ENCODE measurements at regions not wholly inside any gene's neighbourhood (a gene's known extent, or its start where the extent isn't known, plus 50 kb on each side); places are given as distances from the start of the nearest gene placed in this dataset.
"Not testable (repeated sequence)": the region's sequence is repeated elsewhere in the genome, so short reads cannot be mapped to it uniquely, and the experiment has no call there.

- no peak for DNase-seq
These were observed 737.9 kb upstream of the SALL3 start for GRCh38 chr18:78241535-78242253.

- no peak for DNase-seq
These were observed 737.4 kb upstream of the SALL3 start for GRCh38 chr18:78242254-78242643.

- DNase-seq, result no peak
These were observed 736.8 kb upstream of the SALL3 start for GRCh38 chr18:78242806-78243205.

- DNase-seq, result no peak
These were observed 734.8 kb upstream of the SALL3 start for GRCh38 chr18:78244779-78245178.

DNA sequence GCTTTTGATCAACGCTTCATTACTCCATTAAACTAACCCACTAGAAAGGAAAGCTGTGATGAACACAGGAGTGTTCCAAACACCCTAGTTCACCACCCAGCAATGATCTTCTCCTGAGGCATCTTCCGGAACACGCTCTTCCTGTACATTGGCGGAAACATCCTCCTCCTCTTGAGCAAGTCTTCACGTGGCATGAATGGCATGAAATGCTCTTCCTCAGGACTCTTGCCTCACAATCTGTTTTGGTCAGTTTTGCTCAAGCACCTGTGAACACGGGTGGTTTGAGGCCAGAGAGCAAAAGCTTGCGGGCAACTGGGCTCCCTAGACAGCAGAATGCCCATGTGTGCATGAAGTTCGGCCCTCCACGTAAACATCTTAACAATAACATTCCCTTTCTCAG lies 734.2 kb upstream of the SALL3 start:
- no peak for DNase-seq

- no peak for DNase-seq
These were observed 733.6 kb upstream of the SALL3 start for GRCh38 chr18:78246050-78246449.

DNA sequence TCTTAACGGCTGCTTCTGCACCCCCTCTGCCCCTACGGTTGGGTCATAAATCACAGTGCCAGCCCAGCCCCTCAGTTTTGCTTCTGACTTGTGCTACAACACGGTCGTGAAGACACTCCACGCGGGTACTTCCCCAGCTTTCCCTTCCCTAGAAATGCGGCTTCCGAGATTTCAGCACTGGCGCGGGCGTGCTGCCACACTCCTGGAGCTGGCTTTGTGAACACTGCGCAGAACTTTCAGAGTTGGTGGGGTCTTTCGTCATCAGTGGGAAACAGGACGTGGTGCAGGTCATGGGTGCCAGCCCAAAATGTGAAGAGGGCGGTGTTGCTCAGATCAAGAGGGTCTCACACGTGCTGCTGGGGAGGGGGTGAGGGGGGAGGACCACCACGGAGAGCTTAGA lies 733.0 kb upstream of the SALL3 start:
- DNase-seq, result no peak

DNA sequence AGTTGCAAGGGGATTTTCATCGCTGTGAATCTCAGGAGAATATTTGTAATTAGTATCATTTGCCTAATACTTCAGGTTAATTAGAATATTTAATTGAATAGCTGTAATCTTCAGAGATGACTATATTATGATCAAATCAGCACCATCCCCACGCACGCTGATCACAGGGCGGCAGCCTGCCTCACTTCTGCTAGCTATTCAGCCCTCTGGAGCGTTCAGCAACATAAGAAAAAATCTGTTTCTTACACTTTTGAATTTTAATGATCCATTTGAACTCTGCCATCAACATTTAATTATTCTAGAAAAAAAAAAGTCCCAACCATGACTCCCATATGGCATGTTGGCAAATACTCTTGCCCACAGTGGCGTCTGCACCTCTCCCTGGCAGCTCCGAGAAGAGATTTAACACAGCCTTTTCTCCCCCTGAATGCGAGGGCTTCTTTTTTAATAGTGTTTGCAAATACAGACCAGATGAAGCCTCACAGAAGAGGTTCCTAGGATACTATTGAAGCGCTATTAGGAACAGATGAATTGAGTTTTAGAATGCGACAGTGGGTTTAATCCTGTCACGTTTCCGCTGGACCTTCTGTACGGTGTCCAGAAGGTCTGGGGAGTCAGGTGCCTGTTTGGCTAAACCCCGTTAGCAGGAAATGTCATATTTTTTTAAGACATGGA lies 731.9 kb upstream of the SALL3 start:
- DNase-seq, result no peak

DNA sequence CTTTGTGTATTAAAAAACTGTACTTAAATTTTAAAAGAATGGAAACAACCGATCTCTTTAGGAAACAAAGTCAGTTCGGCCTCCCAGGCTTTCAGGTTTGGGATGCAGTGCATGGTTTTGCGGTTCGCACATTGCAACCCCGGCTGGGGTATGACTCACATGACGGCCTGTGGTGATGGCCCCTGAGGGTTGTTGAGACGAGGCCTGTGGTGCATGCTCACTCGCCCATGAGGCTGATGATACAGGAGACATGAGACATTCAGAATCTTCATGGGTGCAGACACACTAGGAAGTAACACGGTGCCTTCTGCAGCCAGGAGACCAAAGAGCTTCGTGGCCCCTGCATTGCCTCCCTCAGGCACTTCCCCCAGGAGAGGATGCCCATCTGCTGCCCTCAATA lies 724.6 kb upstream of the SALL3 start:
- no peak for DNase-seq

GRCh38 chr18:78268226-78268988 lies 711.2 kb upstream of the SALL3 start:
- no peak for DNase-seq

- DNase-seq, result no peak
These were observed 707.8 kb upstream of the SALL3 start for GRCh38 chr18:78271790-78272189.

DNA sequence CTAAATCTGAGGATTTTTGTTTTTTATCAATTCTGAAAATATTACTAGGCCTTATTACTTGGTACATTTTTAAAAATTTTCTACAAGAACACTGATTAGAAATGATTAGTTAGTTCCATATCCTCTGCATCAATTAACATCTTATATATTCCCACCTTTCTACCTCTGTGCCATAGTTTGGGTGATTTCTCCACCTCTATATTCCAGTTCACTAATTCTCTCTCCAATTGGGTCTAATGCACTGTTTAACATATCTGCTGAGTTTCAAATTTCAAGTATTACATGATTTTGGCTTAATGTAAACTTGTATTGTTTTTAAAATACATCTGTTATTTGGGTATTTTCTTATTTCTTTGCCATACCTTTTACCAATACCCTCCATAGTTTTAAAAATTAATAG lies 705.7 kb upstream of the SALL3 start:
- DNase-seq, result no peak

- not testable (repeated sequence) for DNase-seq
These were observed 696.2 kb upstream of the SALL3 start for GRCh38 chr18:78283425-78283824.

DNA sequence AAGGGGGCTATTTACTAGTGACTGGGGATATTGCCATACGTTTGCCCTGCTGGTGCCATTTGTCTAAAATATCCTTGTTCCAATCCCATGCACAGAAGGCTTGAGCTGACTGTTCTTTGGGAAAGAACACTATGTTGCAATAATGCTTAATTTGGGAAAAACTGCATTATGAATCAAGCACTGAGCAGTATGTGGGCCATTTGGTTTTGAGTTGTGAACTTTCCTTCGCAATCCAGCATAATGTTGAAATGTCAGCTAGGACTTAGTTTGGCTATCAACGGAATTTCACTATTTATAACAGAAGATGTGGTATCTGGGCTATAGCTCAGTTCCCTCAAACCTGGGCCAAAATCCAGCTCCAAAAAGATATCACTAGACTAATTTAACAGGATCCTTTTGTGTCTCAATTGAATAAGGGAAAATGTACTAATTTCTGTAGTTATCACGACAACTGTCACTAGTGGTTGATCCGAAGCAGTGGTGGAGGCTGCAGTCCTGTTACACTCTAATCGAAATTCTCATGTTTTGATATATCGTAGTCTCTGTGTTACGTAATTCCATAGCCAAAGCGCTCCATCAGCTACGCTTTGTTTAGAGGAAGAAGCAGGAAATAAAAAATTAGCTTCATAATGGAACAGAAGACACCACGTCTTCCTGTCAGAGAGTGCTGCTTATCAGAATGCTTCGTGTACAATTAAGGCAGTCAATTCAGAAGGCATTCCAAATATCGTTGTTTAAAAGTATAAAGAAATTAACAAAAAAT lies 686.8 kb upstream of the SALL3 start:
- DNase-seq, result no peak

DNA sequence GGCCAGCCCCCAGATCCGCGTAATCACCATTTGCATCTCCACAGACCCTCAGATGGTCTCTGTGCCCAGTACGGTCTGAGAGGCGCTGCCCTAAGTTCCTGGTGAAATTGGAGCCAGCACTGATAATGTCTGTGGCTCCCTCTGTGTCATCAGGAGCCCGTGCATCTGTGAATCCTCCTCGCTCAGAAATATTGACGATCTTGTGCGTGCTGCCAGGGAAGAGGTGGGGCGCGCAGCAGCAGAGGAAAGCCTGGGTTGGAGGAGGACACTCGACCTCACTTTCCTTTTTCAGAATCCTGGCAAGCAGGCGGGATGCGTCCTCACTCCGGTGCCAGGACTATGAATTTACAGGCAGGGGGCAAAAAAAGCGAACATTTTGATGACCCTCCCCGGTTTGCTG lies 686.1 kb upstream of the SALL3 start:
- no peak for DNase-seq

DNA sequence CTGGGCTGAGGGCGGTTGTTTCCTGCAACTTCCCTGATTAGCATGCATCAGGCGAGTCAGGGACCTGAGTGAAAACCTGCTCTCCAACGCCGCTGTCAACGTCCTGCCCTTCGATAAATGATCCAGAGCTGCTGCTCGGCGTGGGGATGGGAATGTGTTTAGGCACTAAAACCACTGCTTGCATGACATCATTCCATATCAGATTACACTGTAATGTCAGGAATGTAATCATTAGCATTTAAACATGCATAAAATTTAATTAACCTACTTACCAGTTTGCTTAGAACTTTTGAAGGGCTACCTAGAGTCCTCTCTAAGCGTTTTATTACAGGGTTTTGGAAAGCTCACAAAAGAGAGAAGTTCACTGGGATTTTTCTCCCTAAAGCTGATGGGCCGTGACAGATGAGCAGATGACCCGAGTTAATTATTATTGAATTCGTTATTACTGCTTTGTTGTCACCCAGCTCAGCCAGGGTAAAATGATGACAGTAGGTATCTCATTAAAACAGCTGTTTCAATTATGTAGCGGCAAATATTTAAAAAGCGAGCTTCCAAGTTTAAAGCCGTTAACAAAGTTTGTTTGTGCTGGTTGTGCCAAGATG lies 685.6 kb upstream of the SALL3 start:
- no peak for DNase-seq

DNA sequence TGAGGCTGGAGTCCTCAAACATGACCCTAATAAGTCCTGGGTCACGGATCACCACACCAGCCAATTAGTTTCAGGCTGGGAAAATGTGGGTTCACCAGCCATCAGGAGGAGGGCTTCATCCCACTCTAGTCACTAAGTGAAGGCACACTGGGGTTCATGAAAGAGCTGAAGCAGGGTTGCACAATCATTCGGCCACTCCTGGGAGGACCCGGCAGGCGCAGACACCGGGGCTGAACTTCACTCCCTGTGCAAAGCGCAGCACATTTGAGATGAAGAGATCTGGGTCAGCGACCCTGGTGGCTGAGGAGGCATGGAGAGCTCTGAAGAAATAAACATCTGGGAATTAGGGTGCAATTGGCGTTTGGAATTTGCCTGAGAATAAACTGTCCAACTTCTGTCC lies 684.4 kb upstream of the SALL3 start:
- no peak for DNase-seq

- DNase-seq, result no peak
These were observed 683.5 kb upstream of the SALL3 start for GRCh38 chr18:78296166-78296565.

- no peak for DNase-seq
These were observed 682.6 kb upstream of the SALL3 start for GRCh38 chr18:78297048-78297447.

GRCh38 chr18:78303519-78304191 lies 676.0 kb upstream of the SALL3 start:
- no peak for DNase-seq

GRCh38 chr18:78304192-78305164 lies 675.1 kb upstream of the SALL3 start:
- DNase-seq, result no peak
